Type B pancreatic cell (in vitro differentiated cells): ENCODE measurements at regions not wholly inside any gene's neighbourhood (a gene's known extent, or its start where the extent isn't known, plus 50 kb on each side); places are given as distances from the start of the nearest gene placed in this dataset.

Experiments
- DNase-seq: peaks from one replicate; pipeline ENCODE4 v3.0.0; 2021; ENCODE audit warnings: mixed read lengths; ENCODE audit not compliant: unreplicated experiment; ENCODE audit errors: extremely low spot score
- H3K27ac Mint-ChIP-seq: 2 replicates; pipeline ENCODE4 v1.8.0; 2021; ENCODE audit warnings: mild to moderate bottlenecking, mixed read lengths
- H3K27me3 Mint-ChIP-seq: 2 replicates; pipeline ENCODE4 v1.8.0; 2021; ENCODE audit warnings: mixed read lengths
- H3K36me3 Mint-ChIP-seq: 2 replicates; pipeline ENCODE4 v1.8.0; 2021; ENCODE audit warnings: mixed read lengths
- H3K4me1 Mint-ChIP-seq: one replicate; pipeline ENCODE4 v1.8.0; 2021; ENCODE audit warnings: mixed read lengths; ENCODE audit not compliant: unreplicated experiment
- H3K4me3 Mint-ChIP-seq: 2 replicates; pipeline ENCODE4 v1.8.0; 2021; ENCODE audit warnings: mild to moderate bottlenecking, mixed read lengths
- H3K9me3 Mint-ChIP-seq: 2 replicates; pipeline ENCODE4 v1.8.0; 2021; ENCODE audit warnings: mixed read lengths
- TF ChIP-seq, protein P1 (sequence below): fragments of 200-600 bp; sonication (generic); conservative IDR thresholded peaks from 2 replicates; pipeline ENCODE4 v1.5.0; 2021; ENCODE audit warnings: antibody characterized with exemption, mild to moderate bottlenecking

- Mint-ChIP-seq H3K27me3 (peaks cover 21% of the 10 kb centered on the region), H3K4me1 (no peaks in the 10 kb centered on the region), H3K9me3 (peaks cover 10% of the 10 kb centered on the region), H3K36me3 (no peaks in the 10 kb centered on the region), H3K27ac (no peak overlapping the region), H3K4me3 (no peak overlapping the region)
- DNase-seq = no peak
- TF ChIP-seq, protein P1, sequence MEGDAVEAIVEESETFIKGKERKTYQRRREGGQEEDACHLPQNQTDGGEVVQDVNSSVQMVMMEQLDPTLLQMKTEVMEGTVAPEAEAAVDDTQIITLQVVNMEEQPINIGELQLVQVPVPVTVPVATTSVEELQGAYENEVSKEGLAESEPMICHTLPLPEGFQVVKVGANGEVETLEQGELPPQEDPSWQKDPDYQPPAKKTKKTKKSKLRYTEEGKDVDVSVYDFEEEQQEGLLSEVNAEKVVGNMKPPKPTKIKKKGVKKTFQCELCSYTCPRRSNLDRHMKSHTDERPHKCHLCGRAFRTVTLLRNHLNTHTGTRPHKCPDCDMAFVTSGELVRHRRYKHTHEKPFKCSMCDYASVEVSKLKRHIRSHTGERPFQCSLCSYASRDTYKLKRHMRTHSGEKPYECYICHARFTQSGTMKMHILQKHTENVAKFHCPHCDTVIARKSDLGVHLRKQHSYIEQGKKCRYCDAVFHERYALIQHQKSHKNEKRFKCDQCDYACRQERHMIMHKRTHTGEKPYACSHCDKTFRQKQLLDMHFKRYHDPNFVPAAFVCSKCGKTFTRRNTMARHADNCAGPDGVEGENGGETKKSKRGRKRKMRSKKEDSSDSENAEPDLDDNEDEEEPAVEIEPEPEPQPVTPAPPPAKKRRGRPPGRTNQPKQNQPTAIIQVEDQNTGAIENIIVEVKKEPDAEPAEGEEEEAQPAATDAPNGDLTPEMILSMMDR = no peak
Measured at GRCh38 chr7:109094-109493, 83.3 kb upstream of the FAM20C start.

DNA sequence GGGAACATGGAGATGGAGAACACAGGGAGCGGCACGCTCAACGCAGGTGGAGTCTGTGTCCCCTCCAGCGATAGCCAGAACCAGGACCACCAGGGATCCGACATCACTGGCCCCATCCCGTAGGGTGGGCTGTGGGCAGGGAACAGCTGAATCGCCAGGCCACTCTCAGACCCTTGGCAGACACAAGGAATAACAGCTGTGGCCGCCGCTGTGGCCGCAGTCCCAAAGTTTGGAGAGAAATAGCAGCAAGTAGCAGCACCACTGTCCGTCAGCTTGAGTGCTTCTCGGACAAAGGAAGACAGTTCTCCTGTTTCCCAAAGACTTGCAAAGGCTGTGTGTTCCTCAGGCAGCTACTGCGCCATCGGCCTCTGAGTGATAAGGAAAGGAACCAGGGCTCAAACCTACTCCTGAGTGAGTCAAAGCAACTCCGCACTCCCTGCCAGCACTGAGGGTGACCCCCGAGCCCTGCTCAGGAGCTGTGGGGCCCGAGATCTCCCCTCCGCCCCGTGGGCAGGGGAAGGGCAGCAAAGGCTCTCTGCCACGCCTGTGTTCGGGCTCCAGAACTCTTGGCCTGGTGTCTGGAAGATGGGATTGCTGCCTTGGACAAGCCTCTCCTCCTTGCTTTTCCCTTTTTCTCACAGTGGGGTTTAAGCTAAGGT, 82.3 kb upstream of the FAM20C start:
- H3K27ac Mint-ChIP-seq = no peak overlapping the region
- peaks cover 17% of the 10 kb centered on the region for H3K9me3 Mint-ChIP-seq
- no peaks in the 10 kb centered on the region for H3K36me3 Mint-ChIP-seq
- DNase-seq = no peak
- H3K4me3 Mint-ChIP-seq = no peak overlapping the region
- TF ChIP-seq, protein P1 = no peak
- H3K27me3 Mint-ChIP-seq = peaks cover 21% of the 10 kb centered on the region
- no peaks in the 10 kb centered on the region for H3K4me1 Mint-ChIP-seq

GRCh38 chr7:110557-111232, 81.7 kb upstream of the FAM20C start:
- no peaks in the 10 kb centered on the region for H3K36me3 Mint-ChIP-seq
- peaks cover 17% of the 10 kb centered on the region for H3K27me3 Mint-ChIP-seq
- H3K27ac Mint-ChIP-seq = no peak overlapping the region
- no peak for DNase-seq
- H3K4me3 Mint-ChIP-seq = no peak overlapping the region
- no peaks in the 10 kb centered on the region for H3K4me1 Mint-ChIP-seq
- TF ChIP-seq, protein P1 = no peak
- H3K9me3 Mint-ChIP-seq = peaks cover 17% of the 10 kb centered on the region

DNA sequence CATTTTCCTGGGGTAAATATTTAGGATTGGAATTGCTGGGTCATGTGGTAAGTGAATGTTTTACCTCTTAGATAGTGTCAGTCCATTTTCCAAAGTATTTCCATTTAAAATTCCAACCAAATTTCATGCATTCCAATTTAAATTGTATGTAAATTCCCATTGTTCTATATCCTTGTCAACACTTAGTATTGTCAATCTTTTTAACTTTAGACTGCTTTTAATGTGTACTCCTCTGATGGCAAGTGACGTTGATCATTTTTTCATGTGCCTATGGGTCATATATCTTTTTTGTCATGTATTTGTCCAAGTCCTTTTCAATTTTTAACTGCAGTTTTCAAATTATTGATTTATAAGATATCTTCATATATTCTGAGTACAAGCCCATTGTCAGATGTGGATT, 80.8 kb upstream of the FAM20C start:
- no peak for DNase-seq
- TF ChIP-seq, protein P1 = no peak
- H3K9me3 Mint-ChIP-seq = peaks cover 17% of the 10 kb centered on the region
- no peaks in the 10 kb centered on the region for H3K4me1 Mint-ChIP-seq
- H3K36me3 Mint-ChIP-seq = no peaks in the 10 kb centered on the region
- H3K27ac Mint-ChIP-seq = no peak overlapping the region
- peaks cover 16% of the 10 kb centered on the region for H3K27me3 Mint-ChIP-seq
- H3K4me3 Mint-ChIP-seq = no peak overlapping the region

GRCh38 chr7:112881-113280, 79.5 kb upstream of the FAM20C start:
- Mint-ChIP-seq H3K27ac (no peak overlapping the region), H3K9me3 (peaks cover 17% of the 10 kb centered on the region), H3K4me1 (no peaks in the 10 kb centered on the region), H3K27me3 (peaks cover 14% of the 10 kb centered on the region), H3K36me3 (no peaks in the 10 kb centered on the region), H3K4me3 (no peak overlapping the region)
- TF ChIP-seq, protein P1 = no peak
- no peak for DNase-seq
